Muscle of leg (tissue), 3 donors: ENCODE measurements at regions not wholly inside any gene's neighbourhood (a gene's known extent, or its start where the extent isn't known, plus 50 kb on each side); places are given as distances from the start of the nearest gene placed in this dataset.

Experiments used
- DNase-seq: peaks from one replicate; pipeline ENCODE4 v3.0.0; 2013
- H3K27ac ChIP-seq: one replicate; pipeline ENCODE4 v1.5.1; 2013; ENCODE audit warnings: mild to moderate bottlenecking, low read length, control low read depth
- H3K27me3 ChIP-seq: one replicate; pipeline ENCODE4 v1.6.1; 2013; ENCODE audit warnings: low read length; ENCODE audit not compliant: control insufficient read depth, insufficient read depth
- H3K36me3 ChIP-seq: one replicate; pipeline ENCODE4 v1.6.1; 2013; ENCODE audit warnings: low read length; ENCODE audit not compliant: control insufficient read depth, insufficient read depth
- H3K4me1 ChIP-seq: one replicate; pipeline ENCODE4 v1.6.1; 2013; ENCODE audit warnings: low read length; ENCODE audit not compliant: control insufficient read depth, insufficient read depth
- H3K4me3 ChIP-seq: one replicate; pipeline ENCODE4 v1.5.1; 2013; ENCODE audit warnings: low read length, control low read depth
- H3K9me3 ChIP-seq: replicated peaks from 2 replicates; pipeline ENCODE4 v1.6.1; 2013; ENCODE audit warnings: low read depth, low read length; ENCODE audit not compliant: control insufficient read depth
- WGBS: methylation state at CpG from one replicate; pipeline ENCODE4 v1.1.5; 2013; ENCODE audit warnings: missing lambda C conversion rate; ENCODE audit not compliant: insufficient coverage; 5-methylcytosine and 5-hydroxymethylcytosine counted together

GRCh38 chr2:188204824-188205223 lies 86.8 kb upstream of the GULP1 start:
- no peaks in the 10 kb centered on the region for H3K9me3 ChIP-seq
- no peaks in the 10 kb centered on the region for H3K4me1 ChIP-seq
- no peak overlapping the region for H3K4me3 ChIP-seq
- WGBS = no CpG with 5 or more reads among the region's 1 CpG
- no peaks in the 10 kb centered on the region for H3K36me3 ChIP-seq
- peak; percentile 9 for DNase-seq
- H3K27ac ChIP-seq = no peak overlapping the region
- no peaks in the 10 kb centered on the region for H3K27me3 ChIP-seq

GRCh38 chr2:188207554-188207953 lies 84.1 kb upstream of the GULP1 start:
- WGBS = no CpG with 5 or more reads among the region's 7 CpGs
- no peaks in the 10 kb centered on the region for H3K27me3 ChIP-seq
- H3K4me3 ChIP-seq = no peak overlapping the region
- H3K9me3 ChIP-seq = no peaks in the 10 kb centered on the region
- H3K27ac ChIP-seq = no peak overlapping the region
- H3K4me1 ChIP-seq = no peaks in the 10 kb centered on the region
- DNase-seq = no peak
- no peaks in the 10 kb centered on the region for H3K36me3 ChIP-seq

DNA sequence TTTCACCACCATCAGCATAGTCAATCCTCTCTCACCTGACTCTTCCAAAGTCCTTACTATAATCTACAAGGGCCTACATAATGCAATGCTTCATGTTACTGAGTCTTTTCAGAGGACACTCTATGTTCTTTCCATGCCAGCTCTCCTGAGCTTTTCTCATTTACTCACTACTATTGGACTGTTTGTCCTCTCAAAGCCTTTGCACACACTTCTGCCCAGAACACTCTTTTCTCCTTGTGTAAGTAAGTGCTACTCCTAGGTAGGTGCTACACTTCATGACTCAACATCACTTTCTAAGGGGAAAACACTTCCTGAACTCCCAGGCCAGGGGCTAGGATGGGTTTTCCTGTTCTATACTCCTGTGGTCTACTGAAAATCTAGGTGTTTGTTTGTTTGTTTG lies 82.5 kb upstream of the GULP1 start:
- Histone ChIP-seq H3K9me3 (no peaks in the 10 kb centered on the region), H3K27me3 (no peaks in the 10 kb centered on the region), H3K27ac (no peak overlapping the region), H3K4me1 (no peaks in the 10 kb centered on the region), H3K4me3 (no peak overlapping the region), H3K36me3 (no peaks in the 10 kb centered on the region)
- no peak for DNase-seq

- no peaks in the 10 kb centered on the region for H3K4me1 ChIP-seq
- no peaks in the 10 kb centered on the region for H3K9me3 ChIP-seq
- no CpG with 5 or more reads among the region's 4 CpGs for WGBS
- no peak overlapping the region for H3K27ac ChIP-seq
- H3K36me3 ChIP-seq = no peaks in the 10 kb centered on the region
- no peaks in the 10 kb centered on the region for H3K27me3 ChIP-seq
- no peak for DNase-seq
- H3K4me3 ChIP-seq = no peak overlapping the region
These were observed 74.4 kb upstream of the GULP1 start for GRCh38 chr2:188217264-188217663.

DNA sequence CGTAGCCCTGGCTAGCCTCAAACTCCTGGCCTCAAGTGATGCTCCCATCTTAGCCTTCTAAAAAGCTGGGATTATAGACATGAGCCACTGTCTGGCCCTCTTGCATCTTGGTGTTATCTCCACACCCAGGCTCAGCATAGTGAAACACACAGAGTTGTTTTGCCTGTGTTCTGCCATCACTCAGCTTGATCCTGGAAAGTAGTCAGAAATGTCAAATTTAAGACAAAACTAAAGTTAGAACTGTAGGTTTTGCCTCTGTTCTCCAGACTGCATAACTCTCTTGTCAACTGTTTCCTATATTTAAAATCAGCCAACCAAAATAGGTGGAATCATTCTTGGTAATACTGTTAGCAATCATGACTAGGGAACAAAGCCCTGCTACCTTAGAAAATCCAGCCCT lies 72.1 kb upstream of the GULP1 start:
- H3K4me1 ChIP-seq = no peaks in the 10 kb centered on the region
- 83% methylated on average over 1 of the region's 1 CpG for WGBS
- no peaks in the 10 kb centered on the region for H3K36me3 ChIP-seq
- no peaks in the 10 kb centered on the region for H3K9me3 ChIP-seq
- H3K4me3 ChIP-seq = no peak overlapping the region
- DNase-seq = no peak
- no peaks in the 10 kb centered on the region for H3K27me3 ChIP-seq
- H3K27ac ChIP-seq = no peak overlapping the region

DNA sequence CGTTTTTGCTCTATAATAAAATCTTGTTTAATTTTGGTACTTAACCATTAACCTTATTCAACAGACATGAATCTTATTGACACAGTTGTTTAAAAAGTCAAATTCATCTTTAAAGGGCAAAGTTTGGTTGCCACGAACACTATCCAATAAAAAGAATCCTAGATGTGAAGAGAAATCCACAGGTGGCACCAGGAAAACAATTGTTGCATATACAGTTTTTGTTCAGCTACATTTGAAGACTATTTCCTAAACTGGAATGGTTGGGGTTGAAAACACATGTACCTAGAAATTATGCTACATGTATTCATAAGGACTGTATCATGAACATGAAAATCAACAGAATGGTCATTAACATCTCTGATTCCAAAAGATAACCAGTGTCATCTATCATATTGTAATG lies 71.1 kb upstream of the GULP1 start:
- H3K27me3 ChIP-seq = no peaks in the 10 kb centered on the region
- no peaks in the 10 kb centered on the region for H3K36me3 ChIP-seq
- H3K4me1 ChIP-seq = no peaks in the 10 kb centered on the region
- no peak overlapping the region for H3K27ac ChIP-seq
- no peak for DNase-seq
- no CpG with 5 or more reads among the region's 2 CpGs for WGBS
- H3K9me3 ChIP-seq = no peaks in the 10 kb centered on the region
- H3K4me3 ChIP-seq = no peak overlapping the region

DNA sequence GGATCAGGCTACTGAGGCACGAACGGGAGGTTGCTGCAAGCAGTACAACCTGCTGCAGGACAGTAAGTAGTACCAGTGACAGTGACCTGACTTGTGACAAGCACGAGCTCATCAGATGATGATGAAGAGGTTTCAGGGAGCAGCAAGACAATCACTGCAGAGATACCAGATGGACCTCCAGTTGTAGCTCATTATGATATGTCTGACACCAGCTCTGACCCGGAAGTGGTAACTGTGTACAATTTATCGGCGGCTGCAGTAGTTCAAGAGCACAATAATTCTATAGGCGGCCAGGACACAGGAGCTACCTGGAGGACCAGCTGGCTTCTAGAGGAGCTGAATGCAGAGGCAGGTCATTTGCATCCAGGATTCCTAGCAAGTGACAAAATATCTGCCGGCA lies 64.0 kb upstream of the GULP1 start:
- DNase-seq = no peak
- WGBS = 91% methylated on average over 8 of the region's 8 CpGs

GRCh38 chr2:188235364-188235763 lies 56.3 kb upstream of the GULP1 start:
- no peak for DNase-seq

More for the DNA sequence above, 64.0 kb upstream of the GULP1 start:
- H3K4me3 ChIP-seq = no peak overlapping the region
- H3K9me3 ChIP-seq = no peaks in the 10 kb centered on the region
- no peak overlapping the region for H3K27ac ChIP-seq
- H3K4me1 ChIP-seq = no peaks in the 10 kb centered on the region
- H3K36me3 ChIP-seq = no peaks in the 10 kb centered on the region
- H3K27me3 ChIP-seq = no peaks in the 10 kb centered on the region

GRCh38 chr2:188238386-188238785 lies 53.3 kb upstream of the GULP1 start:
- no CpG with 5 or more reads among the region's 1 CpG for WGBS
- no peak overlapping the region for H3K4me3 ChIP-seq
- H3K27me3 ChIP-seq = no peaks in the 10 kb centered on the region
- no peak for DNase-seq
- H3K27ac ChIP-seq = no peak overlapping the region
- H3K36me3 ChIP-seq = no peaks in the 10 kb centered on the region
- H3K9me3 ChIP-seq = peaks cover 2% of the 10 kb centered on the region
- no peaks in the 10 kb centered on the region for H3K4me1 ChIP-seq

More at GRCh38 chr2:188235364-188235763, 56.3 kb upstream of the GULP1 start:
- Histone ChIP-seq H3K27me3 (no peaks in the 10 kb centered on the region), H3K27ac (no peak overlapping the region), H3K4me1 (no peaks in the 10 kb centered on the region), H3K4me3 (no peak overlapping the region), H3K36me3 (no peaks in the 10 kb centered on the region), H3K9me3 (peaks cover 2% of the 10 kb centered on the region)
- WGBS = 100% methylated on average over 2 of the region's 5 CpGs
